AG09309 (cell line): ENCODE measurements at regions not wholly inside any gene's neighbourhood (a gene's known extent, or its start where the extent isn't known, plus 50 kb on each side); places are given as distances from the start of the nearest gene placed in this dataset.
"Not testable (repeated sequence)": the region's sequence is repeated elsewhere in the genome, so short reads cannot be mapped to it uniquely, and the experiment has no call there.

ENCODE experiments used
- DNase-seq: peaks from one replicate; pipeline ENCODE4 v3.0.0-alpha.2; 2010; ENCODE audit warnings: low read depth
- H3K4me3 ChIP-seq: 2 replicates; pipeline ENCODE4 v1.5.1; 2011; ENCODE audit warnings: mild to moderate bottlenecking, low read depth, low read length, moderate library complexity; ENCODE audit not compliant: control insufficient read depth
- CTCF ChIP-seq: IDR thresholded peaks from 2 replicates; pipeline ENCODE4 v1.5.1; 2011; ENCODE audit warnings: mild to moderate bottlenecking, low read depth, low read length, inconsistent platforms; ENCODE audit not compliant: insufficient read depth, control insufficient read depth; ENCODE audit errors: missing control alignments

GRCh38 chr1:99407018-99407417 is 142.7 kb downstream of the PLPPR4 start:
- TF ChIP-seq CTCF = no peak
- DNase-seq = no peak
- H3K4me3 ChIP-seq = no peak overlapping the region

DNA sequence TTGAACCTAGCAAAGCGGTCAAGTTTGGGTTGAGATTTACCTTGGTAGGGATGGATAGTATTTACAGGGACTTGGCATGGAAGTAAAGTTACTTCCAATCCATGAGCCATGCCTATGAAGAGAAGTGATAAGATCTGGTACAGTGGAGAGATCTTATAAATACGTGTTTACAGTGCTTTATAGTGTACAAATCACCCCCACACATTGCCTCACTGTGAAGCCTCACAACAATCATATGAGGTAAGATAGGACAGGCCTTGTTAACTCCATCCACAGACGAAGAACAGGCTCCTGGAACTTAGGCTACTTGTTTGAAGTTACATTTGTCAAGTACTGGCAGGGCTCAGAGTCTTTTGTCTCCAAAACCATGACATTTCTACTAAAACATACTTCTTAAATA is 159.8 kb downstream of the PLPPR4 start:
- no peak overlapping the region for H3K4me3 ChIP-seq
- DNase-seq = no peak
- TF ChIP-seq CTCF = no peak

DNA sequence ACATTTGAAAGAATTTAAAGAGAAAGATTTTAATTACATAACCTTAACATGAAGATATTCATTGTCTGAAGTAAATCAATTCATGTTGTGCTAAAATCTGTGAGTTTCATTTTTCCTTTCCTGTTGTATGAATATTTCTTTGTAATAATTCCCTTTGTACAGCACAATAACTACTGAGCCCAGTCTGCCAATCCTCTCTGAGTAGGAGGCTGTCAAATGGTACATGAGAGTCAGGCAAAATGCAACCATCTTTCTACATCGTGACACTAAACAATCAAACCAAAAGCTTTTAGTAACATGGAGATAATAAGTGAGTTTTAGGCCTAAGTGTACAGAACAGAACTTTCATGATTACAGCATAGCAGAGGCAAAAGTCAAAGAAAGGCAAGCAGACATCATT is 165.5 kb downstream of the PLPPR4 start:
- DNase-seq = no peak
- TF ChIP-seq CTCF = no peak
- no peak overlapping the region for H3K4me3 ChIP-seq

DNA sequence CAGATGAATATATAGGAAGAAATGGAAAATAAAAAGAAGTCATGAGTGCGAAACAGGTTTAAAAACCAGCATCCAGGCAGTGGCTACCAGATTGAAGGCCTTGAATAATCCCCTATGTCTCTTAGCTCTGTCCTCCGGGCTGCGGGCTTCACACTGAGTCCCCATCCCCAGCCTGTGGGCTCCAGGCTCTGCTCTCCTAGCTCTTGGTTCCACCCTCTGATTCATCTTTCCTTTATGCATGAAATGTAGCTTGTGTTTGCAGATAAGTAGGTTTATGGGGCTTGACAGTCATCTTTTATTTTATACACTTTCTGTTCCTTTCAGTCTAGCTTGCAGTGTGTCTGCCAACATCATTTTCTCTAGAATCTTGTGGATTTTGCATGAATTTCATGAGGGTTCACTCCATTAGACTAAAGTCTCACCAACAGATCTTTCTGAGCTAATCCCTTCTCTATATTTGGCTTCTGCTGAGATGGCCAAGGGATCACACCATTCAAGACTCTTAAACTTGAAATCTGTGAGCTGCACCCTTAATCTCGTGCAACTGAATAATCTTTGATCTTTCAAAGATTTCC is 174.5 kb downstream of the PLPPR4 start:
- DNase-seq = no peak
- H3K4me3 ChIP-seq = no peak overlapping the region
- TF ChIP-seq CTCF = no peak

DNA sequence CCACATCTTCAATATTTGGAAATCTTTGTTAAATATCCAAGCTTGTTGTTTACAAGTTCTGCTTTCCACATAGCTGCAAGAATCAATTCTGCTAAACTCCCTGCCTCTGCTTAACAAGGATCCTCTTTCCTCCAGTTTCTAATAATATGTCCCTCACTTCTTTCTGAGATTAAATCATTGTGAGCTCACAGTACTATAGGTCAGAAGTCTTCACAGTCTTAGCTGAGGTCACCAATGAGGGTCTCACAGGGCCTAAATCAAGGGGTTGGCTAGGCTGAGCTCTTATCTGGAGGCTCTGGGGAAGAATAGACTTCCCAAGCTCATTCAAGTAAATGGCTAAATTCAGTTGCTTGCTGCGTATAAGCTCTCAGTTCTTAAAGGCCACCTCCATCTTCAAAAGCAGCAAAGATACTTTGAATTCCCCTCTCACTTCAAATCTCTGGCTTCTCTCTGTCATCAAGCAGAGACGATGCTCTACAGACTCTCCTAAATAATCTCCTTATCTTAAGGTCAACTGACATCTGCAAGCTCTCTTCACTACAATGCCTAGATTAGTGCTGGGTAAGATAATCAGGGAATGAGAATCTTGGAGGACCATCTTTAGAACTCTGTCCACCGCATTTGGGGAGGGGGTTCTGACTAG is 175.3 kb downstream of the PLPPR4 start:
- no peak for TF ChIP-seq CTCF
- DNase-seq = no peak
- H3K4me3 ChIP-seq = no peak overlapping the region

DNA sequence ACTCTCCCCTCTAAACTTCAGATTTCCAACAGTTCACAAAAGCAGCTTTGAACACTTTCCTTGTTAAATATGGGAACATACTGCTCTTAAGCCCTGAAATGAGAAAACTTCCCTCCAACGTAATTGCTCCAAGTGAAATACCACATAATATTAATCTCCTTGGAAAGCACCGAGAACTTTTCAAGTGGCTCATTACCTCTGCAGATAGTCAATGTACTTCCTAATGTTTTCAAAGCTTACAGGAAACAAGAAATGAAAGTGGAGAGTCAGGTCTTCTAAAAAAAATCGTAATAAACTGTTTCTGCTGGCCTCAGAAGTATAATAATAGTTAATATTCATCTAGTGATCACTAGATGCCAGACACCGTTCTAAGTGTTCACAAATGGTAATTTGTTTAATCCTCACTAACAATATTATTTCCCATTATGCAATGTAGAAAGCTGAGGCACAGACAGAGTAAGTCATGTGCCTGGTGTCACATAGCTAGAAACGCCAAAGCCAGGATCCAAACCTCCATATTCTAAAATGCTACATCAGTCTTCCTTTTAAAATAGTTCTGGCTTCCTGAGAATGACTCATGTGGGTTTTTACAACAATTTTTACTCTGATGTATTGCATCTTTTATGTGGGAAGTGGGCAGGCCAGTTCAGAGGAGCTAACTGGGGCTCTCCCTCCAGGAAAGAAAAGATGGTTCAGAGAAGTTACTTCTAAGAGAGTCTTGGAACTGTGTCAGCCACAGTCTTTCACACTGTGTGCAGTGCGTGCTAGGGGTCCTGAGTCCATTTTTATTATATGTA is 177.2 kb downstream of the PLPPR4 start:
- DNase-seq = peak; percentile 61
- no peak for TF ChIP-seq CTCF
- no peak overlapping the region for H3K4me3 ChIP-seq

- DNase-seq, H3K4me3 ChIP-seq: not testable (repeated sequence)
Observed at GRCh38 chr1:99444211-99444927, 180.1 kb downstream of the PLPPR4 start.
